ENCODE measurements at regions not wholly inside any gene's neighbourhood (a gene's known extent, or its start where the extent isn't known, plus 50 kb on each side); places are given as distances from the start of the nearest gene placed in this dataset.

- no peaks in the 10 kb centered on the region for H4K20me1 ChIP-seq (ENCODE audit: control insufficient read depth, insufficient read depth, insufficient read length)
- TF ChIP-seq CTCF (conservative IDR thresholded peaks at IDR 0.05), result no peak
- H3K79me1 ChIP-seq (ENCODE audit: insufficient read depth, low read depth, low read length, poor library complexity, severe bottlenecking), result no peaks in the 10 kb centered on the region
- no peak overlapping the region for H4K91ac ChIP-seq (ENCODE audit: insufficient read length, low read depth, low read length)
- H3K4me3 Mint-ChIP-seq, result no peak overlapping the region
- H2BK12ac ChIP-seq (ENCODE audit: insufficient read length, low read depth, low read length), result no peak overlapping the region
- H4K5ac ChIP-seq (ENCODE audit: insufficient read length, low read depth, low read length), result no peak overlapping the region
- H3K36me3 Mint-ChIP-seq (ENCODE audit: insufficient read depth in 1 of 3, low read depth in 3 of 3), result peaks cover 12 to 20% (median 16%) of the 10 kb centered on the region in 3 experiments
- H3K79me2 ChIP-seq (ENCODE audit: insufficient read depth, low read length), result no peaks in the 10 kb centered on the region; the same call in 1 of the 2 replicates
- H2BK15ac ChIP-seq (ENCODE audit: low read depth, low read length), result no peak overlapping the region
- no peak overlapping the region for H3K27ac ChIP-seq (ENCODE audit: insufficient read length, low read depth, low read length)
- H2BK120ac ChIP-seq (ENCODE audit: low read depth, low read length, poor library complexity, severe bottlenecking), result no peak overlapping the region
- no peak overlapping the region for H2AFZ ChIP-seq (ENCODE audit: low read length)
- no peak overlapping the region for H3K4me2 ChIP-seq (ENCODE audit: insufficient read depth, insufficient read length, low read length)
- no peak overlapping the region for H3K23ac ChIP-seq (ENCODE audit: insufficient read length, low read depth, low read length)
- H4K8ac ChIP-seq (replicated peaks; ENCODE audit: insufficient read length, low read depth, low read length), result no peak overlapping the region
- no peak for DNase-seq
- H3K4me1 ChIP-seq (ENCODE audit: insufficient read depth, low read length), result no peaks in the 10 kb centered on the region
- H2BK20ac ChIP-seq (ENCODE audit: low read depth, low read length, poor library complexity, severe bottlenecking), result no peak overlapping the region
- no peak overlapping the region for H3K14ac ChIP-seq (ENCODE audit: insufficient read depth, low read length)
- no peak overlapping the region for H3K27ac Mint-ChIP-seq
- H3K4ac ChIP-seq (ENCODE audit: low read depth, low read length), result no peak overlapping the region
- no peak overlapping the region for H3K56ac ChIP-seq (ENCODE audit: insufficient read length, low read depth, low read length)
- H3K9ac ChIP-seq (ENCODE audit: extremely low read depth, insufficient read length, low read length), result no peak overlapping the region
- H2BK5ac ChIP-seq (ENCODE audit: insufficient read length, low read length), result no peak overlapping the region
- H3K27me3 ChIP-seq (ENCODE audit: insufficient read depth, low read length), result no peaks in the 10 kb centered on the region
- H3K18ac ChIP-seq (ENCODE audit: insufficient read length, low read depth, low read length), result no peak overlapping the region
- no peaks in the 10 kb centered on the region for H3K23me2 ChIP-seq (ENCODE audit: insufficient read length, low read depth, low read length, poor library complexity, severe bottlenecking)
- no peaks in the 10 kb centered on the region for H3K27me3 Mint-ChIP-seq (ENCODE audit: low read depth)
- peaks cover 11% of the 10 kb centered on the region for H3K9me3 ChIP-seq (ENCODE audit: control insufficient read depth, low read depth, low read length)
- no peak overlapping the region for H2AK5ac ChIP-seq (ENCODE audit: insufficient read length, low read length)
- H3T11ph ChIP-seq (ENCODE audit: low read length), result no peak overlapping the region
- H3K4me1 Mint-ChIP-seq, result no peaks in the 10 kb centered on the region
- peaks cover 25 to 26% of the 10 kb centered on the region in 2 experiments for H3K9me3 Mint-ChIP-seq
- WGBS (ENCODE audit: extremely low coverage, insufficient read length, low lambda C conversion rate), result no CpG with 5 or more reads among the region's 1 CpG
These were observed 636.2 kb downstream of the BRINP1 start for GRCh38 chr9:118732998-118733397.

Data from H9 (cell line).